Transverse colon (tissue), 4 donors: ENCODE measurements at regions not wholly inside any gene's neighbourhood (a gene's known extent, or its start where the extent isn't known, plus 50 kb on each side); places are given as distances from the start of the nearest gene placed in this dataset.

Source experiments
- EP300 ChIP-seq: sonication (generic); formaldehyde crosslinking; IDR thresholded peaks from one replicate; pipeline ENCODE4 v1.6.1; 2017; ENCODE audit warnings: antibody characterized with exemption, low read depth
- POLR2A ChIP-seq: fragments of 450-650 bp; IDR thresholded peaks from one replicate; pipeline ENCODE4 v1.6.1; 2016; ENCODE audit warnings: antibody characterized with exemption, mild to moderate bottlenecking, moderate library complexity
- POLR2AphosphoS5 ChIP-seq, 3 donors: sonication (generic); formaldehyde crosslinking; IDR thresholded peaks; one replicate each; pipeline ENCODE4 v1.6.1; 2016; ENCODE audit warnings: antibody characterized with exemption in 3 of 3
- TF ChIP-seq, protein P1 (sequence below), 5 experiments: fragments of 200-600 bp in 3 of 5; fragments of 450-650 bp in 2 of 5; sonication (generic) in 3 of 5; IDR thresholded peaks; 1 replicate in 2 of 5; 2 replicates in 3 of 5; pipeline ENCODE4 v1.5.1; 2016 to 2017; ENCODE audit warnings: antibody characterized with exemption in 5 of 5, inconsistent platforms in 3 of 5, mild to moderate bottlenecking in 2 of 5, moderate library complexity in 1 of 5

DNA sequence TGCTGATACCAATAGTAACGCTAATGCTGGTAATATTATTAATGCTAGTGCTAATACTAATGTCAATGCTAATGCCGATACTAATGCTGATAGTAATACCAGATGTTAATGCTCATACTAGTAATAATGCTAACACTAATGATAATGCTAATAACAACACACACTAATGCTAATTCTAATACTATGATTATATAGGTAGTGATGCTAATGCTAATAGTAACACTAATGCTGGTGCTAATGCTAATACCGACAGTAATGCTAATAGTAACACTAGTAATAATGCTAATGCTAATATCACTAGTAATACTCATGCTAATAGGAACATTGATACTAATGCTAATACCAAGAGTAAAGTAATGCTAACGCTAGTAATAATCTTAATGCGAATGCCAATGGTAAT lies 406.4 kb upstream of the RNF32 start:
- no peak for TF ChIP-seq POLR2A
- TF ChIP-seq, protein P1, sequence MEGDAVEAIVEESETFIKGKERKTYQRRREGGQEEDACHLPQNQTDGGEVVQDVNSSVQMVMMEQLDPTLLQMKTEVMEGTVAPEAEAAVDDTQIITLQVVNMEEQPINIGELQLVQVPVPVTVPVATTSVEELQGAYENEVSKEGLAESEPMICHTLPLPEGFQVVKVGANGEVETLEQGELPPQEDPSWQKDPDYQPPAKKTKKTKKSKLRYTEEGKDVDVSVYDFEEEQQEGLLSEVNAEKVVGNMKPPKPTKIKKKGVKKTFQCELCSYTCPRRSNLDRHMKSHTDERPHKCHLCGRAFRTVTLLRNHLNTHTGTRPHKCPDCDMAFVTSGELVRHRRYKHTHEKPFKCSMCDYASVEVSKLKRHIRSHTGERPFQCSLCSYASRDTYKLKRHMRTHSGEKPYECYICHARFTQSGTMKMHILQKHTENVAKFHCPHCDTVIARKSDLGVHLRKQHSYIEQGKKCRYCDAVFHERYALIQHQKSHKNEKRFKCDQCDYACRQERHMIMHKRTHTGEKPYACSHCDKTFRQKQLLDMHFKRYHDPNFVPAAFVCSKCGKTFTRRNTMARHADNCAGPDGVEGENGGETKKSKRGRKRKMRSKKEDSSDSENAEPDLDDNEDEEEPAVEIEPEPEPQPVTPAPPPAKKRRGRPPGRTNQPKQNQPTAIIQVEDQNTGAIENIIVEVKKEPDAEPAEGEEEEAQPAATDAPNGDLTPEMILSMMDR (IDR thresholded peaks at IDR 0.05) = no peak
- no peak for TF ChIP-seq POLR2AphosphoS5 (IDR thresholded peaks at IDR 0.05)
- no peak for TF ChIP-seq EP300
